ENCODE measurements at regions not wholly inside any gene's neighbourhood (a gene's known extent, or its start where the extent isn't known, plus 50 kb on each side); places are given as distances from the start of the nearest gene placed in this dataset.

GRCh38 chrX:138986866-138987265, 275.3 kb upstream of the FGF13 start:
- TF ChIP-seq CTCF (CRISPR knock-in tag; IDR thresholded peaks at IDR 0.05) (no peak), ZNF367 (CRISPR knock-in tag; IDR thresholded peaks at IDR 0.05; ENCODE audit: borderline replicate concordance) (no peak), SUZ12 (IDR thresholded peaks at IDR 0.05; ENCODE audit: low read depth, low read length) (no peak), ZNF562 (CRISPR knock-in tag; IDR thresholded peaks at IDR 0.05; ENCODE audit: borderline replicate concordance) (no peak), ZNF839 (CRISPR knock-in tag; IDR thresholded peaks at IDR 0.05; ENCODE audit: borderline replicate concordance) (no peak), TGIF2 (CRISPR knock-in tag; IDR thresholded peaks at IDR 0.05) (no peak), ESRRA (CRISPR knock-in tag; IDR thresholded peaks at IDR 0.05; ENCODE audit: low read depth) (no peak), CEBPB (IDR thresholded peaks at IDR 0.05; ENCODE audit: borderline replicate concordance, low read depth, low read length) (no peak)

Data from HepG2 (cell line).